Vagina (tissue), 2 donors: ENCODE measurements at regions not wholly inside any gene's neighbourhood (a gene's known extent, or its start where the extent isn't known, plus 50 kb on each side); places are given as distances from the start of the nearest gene placed in this dataset.

Experiments
- DNase-seq, 2 donors: peaks; one replicate each; pipeline ENCODE4 v3.0.0-alpha.2; 2017; ENCODE audit errors: extremely low spot score in 2 of 2
- H3K27ac ChIP-seq: fragments of 200-600 bp; sonication (generic); one replicate; pipeline ENCODE4 v1.5.1; 2019
- H3K27me3 ChIP-seq: fragments of 200-600 bp; sonication (generic); one replicate; pipeline ENCODE4 v1.5.1; 2019
- H3K36me3 ChIP-seq, 2 donors: fragments of 200-600 bp; sonication (generic); one replicate each; pipeline ENCODE4 v1.5.1; 2017 to 2019
- H3K4me1 ChIP-seq: fragments of 200-600 bp; sonication (generic); one replicate; pipeline ENCODE4 v1.5.1; 2019
- H3K4me3 ChIP-seq, 2 donors: fragments of 200-600 bp; sonication (generic); 1 replicate in 1 of 2; 2 replicates in 1 of 2; pipeline ENCODE4 v1.5.1; 2016 to 2019
- H3K9me3 ChIP-seq: fragments of 200-600 bp; sonication (generic); one replicate; pipeline ENCODE4 v1.5.1; 2019
- POLR2A ChIP-seq, 2 donors: fragments of 450-650 bp; IDR thresholded peaks; one replicate each; pipeline ENCODE4 v1.6.1; 2017; ENCODE audit warnings: antibody characterized with exemption in 2 of 2, mild to moderate bottlenecking in 2 of 2, moderate library complexity in 2 of 2
- POLR2AphosphoS5 ChIP-seq, 2 donors: sonication (generic); formaldehyde crosslinking; IDR thresholded peaks; one replicate each; pipeline ENCODE4 v1.9.0; 2017; ENCODE audit warnings: antibody characterized with exemption in 2 of 2, mild to moderate bottlenecking in 2 of 2, low read depth in 1 of 2; ENCODE audit not compliant: insufficient read depth in 1 of 2
- intact Hi-C: fragments of 100-400 bp; cut with DNase I; formaldehyde crosslinking; loops from one replicate; pipeline ENCODE4 v1.15.1; 2023
- TF ChIP-seq, protein P1 (sequence below), 3 experiments: fragments of 450-650 bp in 2 of 3; fragments of 200-600 bp in 1 of 3; sonication (generic) in 1 of 3; IDR thresholded peaks; one replicate each; pipeline ENCODE4 v1.5.1; 2017 to 2019; ENCODE audit warnings: antibody characterized with exemption in 3 of 3, mild to moderate bottlenecking in 2 of 3, moderate library complexity in 2 of 3

DNA sequence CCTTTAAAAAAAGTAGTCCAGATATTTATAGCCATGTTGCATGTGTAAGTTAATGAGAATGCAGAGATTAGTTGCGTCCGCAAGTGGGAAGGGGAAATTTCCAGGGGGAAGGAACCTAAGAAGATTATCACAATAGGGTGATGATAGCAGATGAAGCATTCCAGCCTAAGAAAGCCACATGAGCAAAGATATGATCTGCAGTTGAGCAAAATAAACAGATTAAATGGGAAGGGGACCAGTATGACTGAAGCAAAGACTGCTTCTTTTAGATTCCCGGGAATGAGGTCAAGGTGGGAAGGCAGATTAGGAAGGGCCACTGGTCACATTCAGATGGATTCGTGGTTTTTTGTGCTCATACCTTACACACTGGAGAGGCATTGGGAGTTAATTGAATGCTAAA, 154.6 kb upstream of the CDH2 start:
- no peak for DNase-seq
- H3K36me3 ChIP-seq, result no peaks in the 10 kb centered on the region
- no peak overlapping the region for H3K4me3 ChIP-seq
- H3K27me3 ChIP-seq, result no peaks in the 10 kb centered on the region
- no peak overlapping the region for H3K27ac ChIP-seq
- no peaks in the 10 kb centered on the region for H3K9me3 ChIP-seq
- intact Hi-C loops, result loop anchor here (10.0 kb wide), 1 partner anchor 57 kb away; no protein-coding TSS in a partner anchor
- TF ChIP-seq, protein P1, sequence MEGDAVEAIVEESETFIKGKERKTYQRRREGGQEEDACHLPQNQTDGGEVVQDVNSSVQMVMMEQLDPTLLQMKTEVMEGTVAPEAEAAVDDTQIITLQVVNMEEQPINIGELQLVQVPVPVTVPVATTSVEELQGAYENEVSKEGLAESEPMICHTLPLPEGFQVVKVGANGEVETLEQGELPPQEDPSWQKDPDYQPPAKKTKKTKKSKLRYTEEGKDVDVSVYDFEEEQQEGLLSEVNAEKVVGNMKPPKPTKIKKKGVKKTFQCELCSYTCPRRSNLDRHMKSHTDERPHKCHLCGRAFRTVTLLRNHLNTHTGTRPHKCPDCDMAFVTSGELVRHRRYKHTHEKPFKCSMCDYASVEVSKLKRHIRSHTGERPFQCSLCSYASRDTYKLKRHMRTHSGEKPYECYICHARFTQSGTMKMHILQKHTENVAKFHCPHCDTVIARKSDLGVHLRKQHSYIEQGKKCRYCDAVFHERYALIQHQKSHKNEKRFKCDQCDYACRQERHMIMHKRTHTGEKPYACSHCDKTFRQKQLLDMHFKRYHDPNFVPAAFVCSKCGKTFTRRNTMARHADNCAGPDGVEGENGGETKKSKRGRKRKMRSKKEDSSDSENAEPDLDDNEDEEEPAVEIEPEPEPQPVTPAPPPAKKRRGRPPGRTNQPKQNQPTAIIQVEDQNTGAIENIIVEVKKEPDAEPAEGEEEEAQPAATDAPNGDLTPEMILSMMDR (IDR thresholded peaks at IDR 0.05), result no peak
- TF ChIP-seq POLR2A (IDR thresholded peaks at IDR 0.05) (no peak), POLR2AphosphoS5 (IDR thresholded peaks at IDR 0.05; ENCODE audit: insufficient read depth in 1 of 2, low read depth in 1 of 2) (no peak)
- no peaks in the 10 kb centered on the region for H3K4me1 ChIP-seq

DNA sequence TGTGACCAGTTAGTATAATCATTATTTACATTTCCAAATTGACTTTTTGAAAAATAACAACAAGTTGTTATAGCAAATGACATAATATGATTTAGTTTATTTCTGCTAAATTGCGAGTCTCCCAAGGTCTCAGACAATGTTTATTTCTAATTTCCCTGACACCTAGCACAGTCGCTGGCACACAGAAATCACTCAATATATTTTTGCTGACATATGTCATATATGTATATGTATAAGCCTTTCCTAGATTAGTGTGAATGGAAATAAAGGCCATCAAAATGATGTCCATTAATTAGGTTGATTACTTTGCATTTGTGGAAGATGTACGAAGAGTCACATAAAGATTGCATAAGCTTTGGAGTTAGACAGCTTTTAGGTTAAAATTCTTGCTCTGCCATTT, 136.7 kb upstream of the CDH2 start:
- TF ChIP-seq POLR2AphosphoS5 (IDR thresholded peaks at IDR 0.05; ENCODE audit: insufficient read depth in 1 of 2, low read depth in 1 of 2) (no peak), POLR2A (IDR thresholded peaks at IDR 0.05) (no peak)
- TF ChIP-seq, protein P1 (IDR thresholded peaks at IDR 0.05), result no peak
- Histone ChIP-seq H3K9me3 (no peaks in the 10 kb centered on the region), H3K36me3 (no peaks in the 10 kb centered on the region), H3K27me3 (no peaks in the 10 kb centered on the region), H3K4me1 (no peaks in the 10 kb centered on the region), H3K4me3 (no peak overlapping the region), H3K27ac (no peak overlapping the region)
- intact Hi-C loops, result no loop called here
- no peak for DNase-seq

DNA sequence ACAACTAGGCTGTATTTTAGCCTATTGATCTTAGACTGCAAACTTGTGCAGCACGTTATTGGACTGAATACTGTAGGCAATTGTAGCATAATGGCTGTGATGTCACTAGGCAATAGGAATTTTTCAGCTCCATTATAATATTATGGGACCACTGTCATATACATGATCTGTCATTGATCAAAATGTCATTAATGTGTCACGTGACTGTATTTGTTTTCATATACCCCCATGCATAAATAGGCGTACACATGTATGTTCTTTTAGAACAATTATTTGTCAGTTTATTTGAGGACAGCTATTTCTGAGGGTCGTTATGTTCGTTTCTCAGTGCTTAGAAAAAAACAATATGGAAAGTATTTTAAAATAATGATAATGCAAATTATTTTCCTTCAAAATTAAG, 111.9 kb upstream of the CDH2 start:
- no peaks in the 10 kb centered on the region for H3K36me3 ChIP-seq
- TF ChIP-seq POLR2AphosphoS5 (IDR thresholded peaks at IDR 0.05; ENCODE audit: insufficient read depth in 1 of 2, low read depth in 1 of 2) (no peak), POLR2A (IDR thresholded peaks at IDR 0.05) (no peak)
- TF ChIP-seq, protein P1 (IDR thresholded peaks at IDR 0.05), result no peak

DNA sequence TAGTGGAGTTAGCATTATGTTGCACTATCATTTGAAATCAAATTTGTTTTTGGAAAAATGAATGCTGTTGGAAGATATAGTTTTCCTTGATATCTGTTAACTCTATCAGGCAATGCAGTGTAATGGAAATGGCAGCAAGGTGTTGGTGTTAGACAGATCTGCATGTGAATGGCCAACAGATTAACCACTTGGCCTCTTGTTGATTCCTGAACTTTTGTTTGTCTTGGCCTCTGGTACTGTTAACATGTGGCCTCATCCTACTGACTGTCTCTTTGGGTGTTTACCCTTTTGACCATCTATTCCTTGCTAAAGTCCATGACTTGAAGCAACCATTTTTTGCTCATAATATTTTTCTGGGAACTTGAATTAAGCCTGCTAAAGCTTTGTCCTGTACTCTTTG, 110.2 kb upstream of the CDH2 start:
- no peak for DNase-seq
- TF ChIP-seq POLR2A (IDR thresholded peaks at IDR 0.05), result no peak
- no peak for TF ChIP-seq POLR2AphosphoS5 (IDR thresholded peaks at IDR 0.05; ENCODE audit: insufficient read depth in 1 of 2, low read depth in 1 of 2)
- TF ChIP-seq, protein P1 (IDR thresholded peaks at IDR 0.05), result no peak
- H3K36me3 ChIP-seq, result no peaks in the 10 kb centered on the region
- intact Hi-C loops, result no loop called here
- no peak overlapping the region for H3K27ac ChIP-seq
- no peaks in the 10 kb centered on the region for H3K27me3 ChIP-seq
- H3K9me3 ChIP-seq, result no peaks in the 10 kb centered on the region
- no peak overlapping the region for H3K4me3 ChIP-seq
- no peaks in the 10 kb centered on the region for H3K4me1 ChIP-seq

More for the DNA sequence above, 111.9 kb upstream of the CDH2 start:
- H3K4me1 ChIP-seq, result no peaks in the 10 kb centered on the region
- DNase-seq, result no peak
- H3K27ac ChIP-seq, result no peak overlapping the region
- H3K4me3 ChIP-seq, result no peak overlapping the region
- H3K9me3 ChIP-seq, result no peaks in the 10 kb centered on the region
- intact Hi-C loops, result no loop called here
- H3K27me3 ChIP-seq, result no peaks in the 10 kb centered on the region

DNA sequence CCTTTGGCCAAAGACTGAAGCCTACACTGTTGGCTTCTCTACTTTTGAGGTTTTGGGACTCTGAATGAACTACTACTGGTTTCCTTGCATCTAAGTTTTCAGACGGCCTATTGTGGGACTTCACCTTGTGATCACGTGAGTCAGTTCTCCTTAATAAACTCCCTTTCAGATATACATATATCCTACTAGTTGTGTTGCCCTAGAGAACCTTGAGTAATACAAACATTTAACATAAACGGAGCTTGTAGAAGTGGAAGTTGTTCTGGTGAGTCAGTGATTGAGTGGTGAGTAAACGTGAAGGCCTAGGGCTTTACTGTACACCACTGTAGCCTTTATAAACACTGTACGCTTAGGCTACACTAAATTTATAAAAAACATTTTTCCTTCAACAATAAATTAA, 107.2 kb upstream of the CDH2 start:
- H3K4me3 ChIP-seq, result no peak overlapping the region
- no peak for DNase-seq
- no peak overlapping the region for H3K27ac ChIP-seq
- no peaks in the 10 kb centered on the region for H3K27me3 ChIP-seq
- intact Hi-C loops, result no loop called here
- no peaks in the 10 kb centered on the region for H3K4me1 ChIP-seq
- H3K36me3 ChIP-seq, result no peaks in the 10 kb centered on the region
- no peaks in the 10 kb centered on the region for H3K9me3 ChIP-seq
- TF ChIP-seq POLR2AphosphoS5 (IDR thresholded peaks at IDR 0.05; ENCODE audit: insufficient read depth in 1 of 2, low read depth in 1 of 2), result no peak
- no peak for TF ChIP-seq POLR2A (IDR thresholded peaks at IDR 0.05)
- TF ChIP-seq, protein P1 (IDR thresholded peaks at IDR 0.05), result no peak
